IMR-90 (cell line): ENCODE measurements at regions not wholly inside any gene's neighbourhood (a gene's known extent, or its start where the extent isn't known, plus 50 kb on each side); places are given as distances from the start of the nearest gene placed in this dataset.
"Not testable (repeated sequence)": the region's sequence is repeated elsewhere in the genome, so short reads cannot be mapped to it uniquely, and the experiment has no call there.

Source experiments
- ATAC-seq: fragments of 200-7000 bp; cut with Tn5 transposase; 2 replicates; pipeline ENCODE4 v1.9.1; 2020; ENCODE audit warnings: low read depth, mild to moderate bottlenecking, moderate library complexity
- BruUV-seq: library from RNA; stranded (reverse); fragments of 400-500 nt; replicated peaks from 2 replicates; lab custom pipeline; 2021; lab: Mats Ljungman, UMichigan
- CTCF ChIA-PET: fragments of 300-600 bp; formaldehyde crosslinking; extraction: SDS; loops from one replicate; lab custom pipeline; 2021; ENCODE audit warnings: antibody characterized with exemption; lab: Yijun Ruan, JAX
- POLR2A ChIA-PET: fragments of 300-600 bp; sonication (Branson Sonifier 250); formaldehyde crosslinking; loops from one replicate; lab custom pipeline; 2022; ENCODE audit warnings: antibody characterized with exemption; ENCODE audit not compliant: unreplicated experiment; lab: Charles Lee
- DNase-seq: peaks from one replicate; pipeline ENCODE4 v3.0.0; 2013
- H2AFZ ChIP-seq: replicated peaks from 2 replicates; pipeline ENCODE3; 2013; ENCODE audit warnings: low read length, mild to moderate bottlenecking; ENCODE audit not compliant: poor library complexity
- H2AK5ac ChIP-seq: 2 replicates; pipeline ENCODE4 v1.6.1; 2013; ENCODE audit warnings: low read depth, low read length, inconsistent platforms
- H2AK9ac ChIP-seq: replicated peaks from 2 replicates; pipeline ENCODE3; 2013; ENCODE audit warnings: mild to moderate bottlenecking, low read depth, low read length, moderate library complexity; ENCODE audit not compliant: poor library complexity
- H2BK120ac ChIP-seq: 2 replicates; pipeline ENCODE4 v1.6.1; 2013; ENCODE audit warnings: low read depth, low read length, inconsistent platforms
- H2BK15ac ChIP-seq: 3 replicates; pipeline ENCODE4 v1.6.1; 2013; ENCODE audit warnings: low read depth, low read length, inconsistent platforms
- H2BK20ac ChIP-seq: 2 replicates; pipeline ENCODE4 v1.6.1; 2013; ENCODE audit warnings: low read depth, mild to moderate bottlenecking, inconsistent platforms, low read length, moderate library complexity
- H2BK5ac ChIP-seq: 2 replicates; pipeline ENCODE4 v1.6.1; 2013; ENCODE audit warnings: mild to moderate bottlenecking, low read depth, low read length, inconsistent platforms; ENCODE audit not compliant: poor library complexity, severe bottlenecking
- H3K14ac ChIP-seq: replicated peaks from 2 replicates; pipeline ENCODE4 v1.6.1; 2013; ENCODE audit warnings: low read depth, low read length, inconsistent platforms
- H3K18ac ChIP-seq: 2 replicates; pipeline ENCODE4 v1.6.1; 2013; ENCODE audit warnings: low read depth, low read length, control low read depth
- H3K23ac ChIP-seq: 2 replicates; pipeline ENCODE4 v1.6.1; 2013; ENCODE audit warnings: low read depth, low read length, inconsistent platforms
- H3K27ac ChIP-seq: 2 replicates; pipeline ENCODE4 v1.5.1; 2013; ENCODE audit warnings: mild to moderate bottlenecking, control low read depth, low read length; ENCODE audit not compliant: insufficient read depth
- H3K27me3 ChIP-seq: 2 replicates; pipeline ENCODE4 v1.6.1; 2013; ENCODE audit warnings: low read length; ENCODE audit not compliant: control insufficient read depth, insufficient read depth
- H3K36me3 ChIP-seq: 2 replicates; pipeline ENCODE4 v1.6.1; 2013; ENCODE audit warnings: low read length, mixed read lengths; ENCODE audit not compliant: control insufficient read depth, insufficient read depth
- H3K4ac ChIP-seq: 2 replicates; pipeline ENCODE4 v1.6.1; 2013; ENCODE audit warnings: low read depth, low read length, inconsistent platforms
- H3K4me1 ChIP-seq: 2 replicates; pipeline ENCODE4 v1.6.1; 2013; ENCODE audit warnings: low read length, mixed read lengths; ENCODE audit not compliant: control insufficient read depth, insufficient read depth
- H3K4me2 ChIP-seq: 2 replicates; pipeline ENCODE4 v1.6.1; 2013; ENCODE audit warnings: low read depth, mild to moderate bottlenecking, control low read depth, low read length, moderate library complexity
- H3K4me3 ChIP-seq: 2 replicates; pipeline ENCODE4 v1.5.1; 2013; ENCODE audit warnings: low read depth, mild to moderate bottlenecking, control low read depth, low read length, moderate library complexity; ENCODE audit not compliant: insufficient read depth
- H3K56ac ChIP-seq: 2 replicates; pipeline ENCODE4 v1.6.1; 2013; ENCODE audit warnings: low read length, inconsistent platforms; ENCODE audit not compliant: insufficient read depth; ENCODE audit errors: extremely low read depth
- H3K79me1 ChIP-seq, 2 experiments: 2 replicates each; pipeline ENCODE4 v1.6.1; 2013; ENCODE audit warnings: low read length in 2 of 2, inconsistent platforms in 1 of 2, low read depth in 1 of 2
- H3K9ac ChIP-seq: 2 replicates; pipeline ENCODE4 v1.6.1; 2013; ENCODE audit warnings: low read depth, low read length, control low read depth
- H3K9me1 ChIP-seq: 2 replicates; pipeline ENCODE4 v1.6.1; 2013; ENCODE audit warnings: low read length, inconsistent platforms; ENCODE audit not compliant: insufficient read depth
- H3K9me3 ChIP-seq: 2 replicates; pipeline ENCODE4 v1.6.1; 2013; ENCODE audit warnings: low read length; ENCODE audit not compliant: control insufficient read depth, insufficient read depth
- H4K20me1 ChIP-seq: 2 replicates; pipeline ENCODE4 v1.6.1; 2013; ENCODE audit warnings: low read length, inconsistent platforms; ENCODE audit not compliant: insufficient read depth
- H4K5ac ChIP-seq: 2 replicates; pipeline ENCODE4 v1.6.1; 2013; ENCODE audit warnings: mild to moderate bottlenecking, low read depth, low read length, control low read depth
- H4K8ac ChIP-seq, 2 experiments: 2 replicates each; pipeline ENCODE4 v1.6.1; 2013; ENCODE audit warnings: low read depth in 2 of 2, low read length in 2 of 2, control low read depth in 1 of 2, inconsistent platforms in 1 of 2
- H4K91ac ChIP-seq: 2 replicates; pipeline ENCODE4 v1.6.1; 2013; ENCODE audit warnings: low read depth, low read length, inconsistent platforms; ENCODE audit not compliant: insufficient read depth
- WGBS, 2 experiments: methylation state at CpG; one replicate each; pipeline versions ENCODE4 v1.1.5 to v1.1.7; 2013; ENCODE audit warnings: missing lambda C conversion rate in 2 of 2; ENCODE audit not compliant: insufficient read length in 1 of 2; ENCODE audit errors: extremely low coverage in 2 of 2; 5-methylcytosine and 5-hydroxymethylcytosine counted together
- dilution Hi-C: fragments of 300-500 bp; cut with HindIII; formaldehyde crosslinking; loops from one replicate; pipeline ENCODE4 v1.14.3; 2018; ENCODE audit warnings: low sequenced_read_pairs; ENCODE audit not compliant: unreplicated experiment
- in situ Hi-C: fragments of 300-500 bp; cut with MboI; formaldehyde crosslinking; loops from 3 replicates; pipeline ENCODE4 v1.14.3; 2019; ENCODE audit warnings: low sequenced_read_pairs, inconsistent platforms, mixed read lengths
- intact Hi-C: fragments of 100-400 bp; cut with micrococcal nuclease; formaldehyde crosslinking; loops from 2 replicates; pipeline ENCODE4 v1.10.0; 2022

DNA sequence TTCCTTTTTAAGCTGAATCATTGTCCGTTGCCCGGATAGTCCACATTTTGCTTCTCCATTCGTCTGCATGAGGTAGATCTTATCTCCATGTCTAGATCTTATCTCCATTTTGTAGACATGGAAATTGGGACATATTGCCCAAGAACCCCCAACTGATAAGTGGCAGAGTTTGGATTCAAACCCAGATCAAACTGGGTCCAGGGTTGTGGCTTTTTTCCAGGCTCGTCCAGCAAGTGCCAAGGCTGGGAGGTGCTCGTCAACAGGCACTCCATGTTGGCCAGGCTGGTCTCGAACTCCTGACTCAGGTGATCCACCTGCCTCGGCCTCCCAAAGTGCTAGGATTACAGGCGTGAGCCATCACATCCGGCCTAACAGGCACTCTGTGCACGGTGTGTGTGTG lies 4082.3 kb upstream of the TPTE start:
- POLR2A ChIA-PET, H2BK120ac ChIP-seq, intact Hi-C loops, H4K5ac ChIP-seq, H3K9me3 ChIP-seq, H3K56ac ChIP-seq, H2AK9ac ChIP-seq, H3K4me1 ChIP-seq, H3K9ac ChIP-seq, H3K79me1 ChIP-seq, H3K14ac ChIP-seq, CTCF ChIA-PET, in situ Hi-C loops, H3K36me3 ChIP-seq, H2BK15ac ChIP-seq, dilution Hi-C loops, H4K91ac ChIP-seq, H4K8ac ChIP-seq, BruUV-seq, DNase-seq, H3K27me3 ChIP-seq, H4K20me1 ChIP-seq, ATAC-seq, H2AK5ac ChIP-seq, H3K9me1 ChIP-seq, H2AFZ ChIP-seq, H2BK20ac ChIP-seq, H3K27ac ChIP-seq, H3K18ac ChIP-seq, H3K4me3 ChIP-seq, H3K4me2 ChIP-seq, H3K23ac ChIP-seq, H2BK5ac ChIP-seq, H3K4ac ChIP-seq: not testable (repeated sequence)
- no CpG with 5 or more reads among the region's 10 CpGs for WGBS, 2 experiments

DNA sequence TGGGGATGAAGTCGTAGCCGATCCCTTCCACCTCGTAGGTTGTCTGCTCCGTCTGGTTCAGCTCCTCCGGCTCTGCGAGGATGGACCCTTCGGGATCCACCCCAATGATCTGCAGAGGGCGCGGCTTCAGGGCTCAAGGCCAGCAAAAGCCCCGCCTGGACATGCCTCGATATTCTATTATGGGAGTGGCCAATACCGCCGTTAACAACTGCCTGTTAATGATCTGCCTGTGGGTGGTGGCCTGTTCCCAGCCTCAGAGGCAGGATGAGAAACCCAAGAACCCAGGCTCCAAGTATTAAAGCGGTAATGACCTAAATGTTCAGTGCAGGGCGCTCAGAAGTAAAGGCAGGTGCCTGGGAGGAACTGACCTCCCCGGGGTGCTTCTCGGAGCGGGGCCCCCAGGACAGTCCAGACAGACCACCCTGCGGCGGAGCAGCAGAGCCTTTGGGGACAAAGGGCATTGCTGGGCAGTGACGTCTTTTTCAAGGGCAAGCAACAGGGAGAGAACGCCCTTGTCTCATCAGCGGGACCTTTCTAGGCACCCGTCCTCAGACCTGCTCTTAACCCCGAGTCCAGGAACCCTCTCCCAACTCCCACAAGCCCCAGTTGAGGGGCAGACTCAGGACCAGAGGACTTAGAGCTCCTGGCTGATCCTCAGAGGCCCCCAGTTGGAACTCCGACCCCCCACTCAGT lies 4066.6 kb upstream of the TPTE start:
- H3K9me3 ChIP-seq, H3K36me3 ChIP-seq, H3K79me1 ChIP-seq, H3K27me3 ChIP-seq, H2BK5ac ChIP-seq, DNase-seq, ATAC-seq, H4K5ac ChIP-seq, H3K14ac ChIP-seq, H2BK15ac ChIP-seq, H3K18ac ChIP-seq, BruUV-seq, in situ Hi-C loops, POLR2A ChIA-PET, H3K4me2 ChIP-seq, H4K91ac ChIP-seq, H3K27ac ChIP-seq, H3K9me1 ChIP-seq, H3K23ac ChIP-seq, H3K4ac ChIP-seq, H4K8ac ChIP-seq, H3K4me3 ChIP-seq, H4K20me1 ChIP-seq, H2BK20ac ChIP-seq, H2AFZ ChIP-seq, CTCF ChIA-PET, H3K4me1 ChIP-seq, H2AK9ac ChIP-seq, intact Hi-C loops, H2BK120ac ChIP-seq, dilution Hi-C loops, H3K9ac ChIP-seq, H2AK5ac ChIP-seq, H3K56ac ChIP-seq: not testable (repeated sequence)
- WGBS, 2 experiments, result no CpG with 5 or more reads among the region's 26 CpGs
